ENCODE measurements at regions not wholly inside any gene's neighbourhood (a gene's known extent, or its start where the extent isn't known, plus 50 kb on each side); places are given as distances from the start of the nearest gene placed in this dataset.

- Histone ChIP-seq H3K27me3 (ENCODE audit: insufficient read depth, low read length, poor library complexity, severe bottlenecking) (no peaks in the 10 kb centered on the region), H2AFZ (ENCODE audit: low read length) (no peak overlapping the region), H3K36me3 (ENCODE audit: insufficient read depth, low read length) (no peaks in the 10 kb centered on the region), H3K79me2 (ENCODE audit: insufficient read depth, low read length) (no peaks in the 10 kb centered on the region), H3F3A (ENCODE audit: low read depth) (no peaks in the 10 kb centered on the region), H3K4me3 (ENCODE audit: low read length, poor library complexity, severe bottlenecking) (no peak overlapping the region), H3K9ac (ENCODE audit: low read depth, low read length, poor library complexity, severe bottlenecking) (no peak overlapping the region), H4K20me1 (ENCODE audit: insufficient read depth, low read length, poor library complexity, severe bottlenecking) (no peaks in the 10 kb centered on the region), H3K4me1 (ENCODE audit: insufficient read depth, low read length, poor library complexity, severe bottlenecking) (no peaks in the 10 kb centered on the region), H3K4me2 (ENCODE audit: low read depth, low read length, poor library complexity, severe bottlenecking) (no peak overlapping the region), H3K9me2 (replicated peaks; ENCODE audit: low read depth, low read length) (no peaks in the 10 kb centered on the region), H3K9me3 (ENCODE audit: insufficient read depth, low read depth, low read length) (no peaks in the 10 kb centered on the region)
- TF ChIP-seq EZH2phosphoT487 (IDR thresholded peaks at IDR 0.05; ENCODE audit: borderline replicate concordance) (no peak), CTCF (conservative IDR thresholded peaks at IDR 0.05; ENCODE audit: low read length) (no peak)
Observed at GRCh38 chrX:124860736-124861135, 458.9 kb upstream of the TEX13C start.

GRCh38 chrX:124862301-124862700 lies 457.4 kb upstream of the TEX13C start:
- H3K4me1 ChIP-seq (ENCODE audit: insufficient read depth, low read length, poor library complexity, severe bottlenecking): no peaks in the 10 kb centered on the region
- TF ChIP-seq CTCF (conservative IDR thresholded peaks at IDR 0.05; ENCODE audit: low read length): no peak
- TF ChIP-seq EZH2phosphoT487 (IDR thresholded peaks at IDR 0.05; ENCODE audit: borderline replicate concordance): no peak

GRCh38 chrX:124863303-124863702 lies 456.4 kb upstream of the TEX13C start:
- H3K4me1 ChIP-seq (ENCODE audit: insufficient read depth, low read length, poor library complexity, severe bottlenecking): no peaks in the 10 kb centered on the region
- no peaks in the 10 kb centered on the region for H3K9me3 ChIP-seq (ENCODE audit: insufficient read depth, low read depth, low read length)
- TF ChIP-seq EZH2phosphoT487 (IDR thresholded peaks at IDR 0.05; ENCODE audit: borderline replicate concordance): no peak
- TF ChIP-seq CTCF (conservative IDR thresholded peaks at IDR 0.05; ENCODE audit: low read length): peak; percentile 34; the same call in 1 of the 2 replicates
- no peaks in the 10 kb centered on the region for H3F3A ChIP-seq (ENCODE audit: low read depth)
- H3K27me3 ChIP-seq (ENCODE audit: insufficient read depth, low read length, poor library complexity, severe bottlenecking): no peaks in the 10 kb centered on the region
- H3K9ac ChIP-seq (ENCODE audit: low read depth, low read length, poor library complexity, severe bottlenecking): no peak overlapping the region
- no peak overlapping the region for H3K4me3 ChIP-seq (ENCODE audit: low read length, poor library complexity, severe bottlenecking)
- no peaks in the 10 kb centered on the region for H4K20me1 ChIP-seq (ENCODE audit: insufficient read depth, low read length, poor library complexity, severe bottlenecking)
- no peak overlapping the region for H2AFZ ChIP-seq (ENCODE audit: low read length)
- no peak overlapping the region for H3K4me2 ChIP-seq (ENCODE audit: low read depth, low read length, poor library complexity, severe bottlenecking)
- H3K79me2 ChIP-seq (ENCODE audit: insufficient read depth, low read length): no peaks in the 10 kb centered on the region
- H3K9me2 ChIP-seq (replicated peaks; ENCODE audit: low read depth, low read length): no peaks in the 10 kb centered on the region
- H3K36me3 ChIP-seq (ENCODE audit: insufficient read depth, low read length): no peaks in the 10 kb centered on the region

More at GRCh38 chrX:124862301-124862700, 457.4 kb upstream of the TEX13C start:
- Histone ChIP-seq H3K27me3 (ENCODE audit: insufficient read depth, low read length, poor library complexity, severe bottlenecking) (no peaks in the 10 kb centered on the region), H3K79me2 (ENCODE audit: insufficient read depth, low read length) (no peaks in the 10 kb centered on the region), H4K20me1 (ENCODE audit: insufficient read depth, low read length, poor library complexity, severe bottlenecking) (no peaks in the 10 kb centered on the region), H3K4me3 (ENCODE audit: low read length, poor library complexity, severe bottlenecking) (no peak overlapping the region), H3K9me3 (ENCODE audit: insufficient read depth, low read depth, low read length) (no peaks in the 10 kb centered on the region), H3K4me2 (ENCODE audit: low read depth, low read length, poor library complexity, severe bottlenecking) (no peak overlapping the region), H2AFZ (ENCODE audit: low read length) (no peak overlapping the region), H3K9me2 (replicated peaks; ENCODE audit: low read depth, low read length) (no peaks in the 10 kb centered on the region), H3K9ac (ENCODE audit: low read depth, low read length, poor library complexity, severe bottlenecking) (no peak overlapping the region), H3F3A (ENCODE audit: low read depth) (no peaks in the 10 kb centered on the region), H3K36me3 (ENCODE audit: insufficient read depth, low read length) (no peaks in the 10 kb centered on the region)
